ENCODE measurements at regions not wholly inside any gene's neighbourhood (a gene's known extent, or its start where the extent isn't known, plus 50 kb on each side); places are given as distances from the start of the nearest gene placed in this dataset.

DNA sequence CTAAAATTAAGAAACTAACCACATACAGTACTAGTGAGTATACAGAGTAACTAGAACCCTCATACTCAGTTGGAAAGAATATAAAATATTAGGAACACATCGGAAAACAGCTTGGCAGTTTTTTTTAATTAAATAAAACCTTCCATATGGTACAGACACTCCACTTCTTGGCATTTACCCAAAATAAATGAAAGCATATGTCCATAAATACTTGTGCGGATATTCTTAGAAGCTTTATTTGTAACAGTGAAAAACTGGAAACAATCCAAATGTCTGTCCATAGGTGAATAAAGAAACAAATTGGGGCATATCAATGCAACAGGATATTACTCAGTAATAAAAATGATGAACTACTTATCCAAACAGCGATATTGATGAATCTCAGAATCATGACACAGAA is 410.0 kb downstream of the HTR7 start:
- no peaks in the 10 kb centered on the region for H3K79me2 ChIP-seq (ENCODE audit: control insufficient read depth, insufficient read depth, low read length)
- peaks cover 0 to under 1% (median 0%) of the 10 kb centered on the region in 3 donors for H3K9me3 ChIP-seq (ENCODE audit: control extremely low read depth in 1 of 3, control insufficient read depth in 2 of 3, insufficient read depth in 1 of 3, low read length in 2 of 3)
- no peak overlapping the region for H3K4me3 ChIP-seq (ENCODE audit: control extremely low read depth in 1 of 5, extremely low read depth in 1 of 5, insufficient read depth in 1 of 5, low read depth in 2 of 5, low read length in 4 of 5)
- H3K36me3 ChIP-seq (replicated peaks in 1 of 2; ENCODE audit: control extremely low read depth in 1 of 2, control insufficient read depth in 1 of 2, extremely low read depth in 1 of 2, insufficient read depth in 2 of 2, low read length in 1 of 2), result no peaks in the 10 kb centered on the region
- no peak overlapping the region for H3K27ac ChIP-seq (ENCODE audit: low read length in 2 of 2)
- no peak for ATAC-seq (ENCODE audit: low read depth)
- no peak overlapping the region for H3K4me2 ChIP-seq (replicated peaks; ENCODE audit: low read depth, low read length, poor library complexity, severe bottlenecking)
- intact Hi-C loops (cut with micrococcal nuclease), result no loop called here
- ChIA-PET CTCF (no interaction called here), POLR2A (no interaction called here)
- TF ChIP-seq, protein P1, sequence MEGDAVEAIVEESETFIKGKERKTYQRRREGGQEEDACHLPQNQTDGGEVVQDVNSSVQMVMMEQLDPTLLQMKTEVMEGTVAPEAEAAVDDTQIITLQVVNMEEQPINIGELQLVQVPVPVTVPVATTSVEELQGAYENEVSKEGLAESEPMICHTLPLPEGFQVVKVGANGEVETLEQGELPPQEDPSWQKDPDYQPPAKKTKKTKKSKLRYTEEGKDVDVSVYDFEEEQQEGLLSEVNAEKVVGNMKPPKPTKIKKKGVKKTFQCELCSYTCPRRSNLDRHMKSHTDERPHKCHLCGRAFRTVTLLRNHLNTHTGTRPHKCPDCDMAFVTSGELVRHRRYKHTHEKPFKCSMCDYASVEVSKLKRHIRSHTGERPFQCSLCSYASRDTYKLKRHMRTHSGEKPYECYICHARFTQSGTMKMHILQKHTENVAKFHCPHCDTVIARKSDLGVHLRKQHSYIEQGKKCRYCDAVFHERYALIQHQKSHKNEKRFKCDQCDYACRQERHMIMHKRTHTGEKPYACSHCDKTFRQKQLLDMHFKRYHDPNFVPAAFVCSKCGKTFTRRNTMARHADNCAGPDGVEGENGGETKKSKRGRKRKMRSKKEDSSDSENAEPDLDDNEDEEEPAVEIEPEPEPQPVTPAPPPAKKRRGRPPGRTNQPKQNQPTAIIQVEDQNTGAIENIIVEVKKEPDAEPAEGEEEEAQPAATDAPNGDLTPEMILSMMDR (IDR thresholded peaks at IDR 0.05), result no peak
- TF ChIP-seq EZH2 (IDR thresholded peaks at IDR 0.05; ENCODE audit: borderline replicate concordance, insufficient read depth, low read depth, low read length, poor library complexity, severe bottlenecking), result no peak
- H3K9me3 Mint-ChIP-seq (ENCODE audit: insufficient read depth), result peaks cover 6% of the 10 kb centered on the region
- H3K27me3 Mint-ChIP-seq, result no peaks in the 10 kb centered on the region
- H3K4me1 ChIP-seq (ENCODE audit: control insufficient read depth in 2 of 2, insufficient read depth in 2 of 2, low read length in 2 of 2), result no peaks in the 10 kb centered on the region
- no CpG with 5 or more reads among the region's 3 CpGs for WGBS (ENCODE audit: insufficient coverage)
- no peaks in the 10 kb centered on the region for H3K27me3 ChIP-seq (replicated peaks in 1 of 4; ENCODE audit: control extremely low read depth in 1 of 4, control insufficient read depth in 3 of 4, insufficient read depth in 4 of 4, low read length in 3 of 4)
- no peaks in the 10 kb centered on the region for H4K20me1 ChIP-seq (ENCODE audit: control insufficient read depth, insufficient read depth, low read length, poor library complexity, severe bottlenecking)
- no peaks in the 10 kb centered on the region for H3K4me1 Mint-ChIP-seq
- H3K4me3 Mint-ChIP-seq, result no peak overlapping the region
- H2AFZ ChIP-seq (ENCODE audit: insufficient read depth, low read depth, low read length, poor library complexity, severe bottlenecking), result no peak overlapping the region
- no peak overlapping the region for H3K9ac ChIP-seq (ENCODE audit: low read length)
- no peak for DNase-seq
- H3K27ac Mint-ChIP-seq, result no peak overlapping the region

DNA sequence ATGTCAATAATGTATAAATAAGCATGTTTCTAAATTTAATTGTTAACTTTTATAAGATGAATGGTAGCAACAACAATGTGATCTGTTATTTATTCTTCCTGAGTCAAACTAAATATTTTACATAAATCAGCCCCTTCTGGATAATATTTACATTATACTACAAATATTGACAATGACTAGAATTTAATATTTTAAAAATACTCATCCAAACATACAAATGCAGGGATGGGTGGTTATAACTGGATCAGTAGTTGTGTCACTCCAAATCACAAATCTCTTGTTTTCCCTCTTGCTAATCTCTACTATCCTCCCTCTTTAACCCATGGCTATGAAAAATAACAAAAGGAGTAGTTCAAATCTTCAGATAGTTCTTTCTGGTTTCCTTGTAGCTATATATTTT is 407.0 kb downstream of the HTR7 start:
- H2AFZ ChIP-seq (ENCODE audit: insufficient read depth, low read depth, low read length, poor library complexity, severe bottlenecking), result no peak overlapping the region

More for the DNA sequence above, 407.0 kb downstream of the HTR7 start:
- Mint-ChIP-seq H3K9me3 (ENCODE audit: insufficient read depth) (no peaks in the 10 kb centered on the region), H3K27me3 (no peaks in the 10 kb centered on the region), H3K4me3 (no peak overlapping the region), H3K27ac (no peak overlapping the region), H3K4me1 (no peaks in the 10 kb centered on the region)
- no peak for ATAC-seq (ENCODE audit: low read depth)
- no peaks in the 10 kb centered on the region for H3K4me1 ChIP-seq (ENCODE audit: control insufficient read depth in 2 of 2, insufficient read depth in 2 of 2, low read length in 2 of 2)
- ChIA-PET POLR2A (no interaction called here), CTCF (no interaction called here)
- no peaks in the 10 kb centered on the region for H3K27me3 ChIP-seq (replicated peaks in 1 of 4; ENCODE audit: control extremely low read depth in 1 of 4, control insufficient read depth in 3 of 4, insufficient read depth in 4 of 4, low read length in 3 of 4)
- TF ChIP-seq EZH2 (IDR thresholded peaks at IDR 0.05; ENCODE audit: borderline replicate concordance, insufficient read depth, low read depth, low read length, poor library complexity, severe bottlenecking), result no peak
- TF ChIP-seq, protein P1 (IDR thresholded peaks at IDR 0.05), result no peak
- no peaks in the 10 kb centered on the region for H4K20me1 ChIP-seq (ENCODE audit: control insufficient read depth, insufficient read depth, low read length, poor library complexity, severe bottlenecking)
- no peak overlapping the region for H3K27ac ChIP-seq (ENCODE audit: low read length in 2 of 2)
- no peaks in the 10 kb centered on the region for H3K36me3 ChIP-seq (replicated peaks in 1 of 2; ENCODE audit: control extremely low read depth in 1 of 2, control insufficient read depth in 1 of 2, extremely low read depth in 1 of 2, insufficient read depth in 2 of 2, low read length in 1 of 2)
- H3K9me3 ChIP-seq (ENCODE audit: control extremely low read depth in 1 of 3, control insufficient read depth in 2 of 3, insufficient read depth in 1 of 3, low read length in 2 of 3), result no peaks in the 10 kb centered on the region
- H3K4me2 ChIP-seq (replicated peaks; ENCODE audit: low read depth, low read length, poor library complexity, severe bottlenecking), result no peak overlapping the region
- H3K4me3 ChIP-seq (ENCODE audit: control extremely low read depth in 1 of 5, extremely low read depth in 1 of 5, insufficient read depth in 1 of 5, low read depth in 2 of 5, low read length in 4 of 5), result no peak overlapping the region
- H3K9ac ChIP-seq (ENCODE audit: low read length), result no peak overlapping the region
- DNase-seq, result no peak
- intact Hi-C loops (cut with micrococcal nuclease), result no loop called here
- no peaks in the 10 kb centered on the region for H3K79me2 ChIP-seq (ENCODE audit: control insufficient read depth, insufficient read depth, low read length)

All from B cell (primary cell).